ENCODE measurements at regions not wholly inside any gene's neighbourhood (a gene's known extent, or its start where the extent isn't known, plus 50 kb on each side); places are given as distances from the start of the nearest gene placed in this dataset.

DNA sequence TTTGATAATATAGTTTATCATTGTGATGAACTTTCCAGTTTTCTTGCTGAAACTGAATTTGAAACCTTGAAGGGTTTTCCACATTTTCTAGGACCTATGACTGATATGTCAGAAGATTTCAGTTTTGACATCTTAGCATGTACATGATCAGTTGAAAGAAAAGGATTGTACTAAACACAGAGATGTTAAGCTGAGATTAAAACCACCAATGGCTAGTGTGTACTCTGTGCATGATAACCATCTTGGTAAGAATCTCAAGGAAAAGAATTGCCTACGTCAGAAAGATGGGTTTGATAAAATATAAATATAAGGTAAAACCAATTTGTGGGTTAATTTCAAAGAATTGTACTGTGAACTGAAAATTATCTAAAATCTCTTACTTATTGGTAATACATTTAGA is 776.4 kb downstream of the GATA3 start:
- Histone ChIP-seq H3K79me2 (ENCODE audit: control insufficient read depth, insufficient read depth, low read length) (no peaks in the 10 kb centered on the region), H3K4me3 (replicated peaks in 1 of 3; ENCODE audit: insufficient read depth in 1 of 3, low read depth in 1 of 3, low read length in 3 of 3) (no peak overlapping the region), H3K27me3 (ENCODE audit: control insufficient read depth in 2 of 2, insufficient read depth in 2 of 2, low read length in 2 of 2) (no peaks in the 10 kb centered on the region), H3K9me3 (replicated peaks; ENCODE audit: control insufficient read depth, insufficient read depth, low read length) (no peaks in the 10 kb centered on the region), H3K36me3 (ENCODE audit: control insufficient read depth in 2 of 2, extremely low read depth in 1 of 2, insufficient read depth in 2 of 2, low read length in 2 of 2) (no peaks in the 10 kb centered on the region), H3K4me2 (ENCODE audit: insufficient read depth, low read length) (no peak overlapping the region), H2AFZ (ENCODE audit: low read depth, low read length) (no peak overlapping the region), H3K27ac (ENCODE audit: insufficient read depth, low read depth, low read length) (no peak overlapping the region), H3K9me1 (replicated peaks; ENCODE audit: control insufficient read depth, extremely low read depth, insufficient read depth, low read length) (no peaks in the 10 kb centered on the region), H4K20me1 (replicated peaks; ENCODE audit: control insufficient read depth, extremely low read depth, insufficient read depth, low read length) (no peaks in the 10 kb centered on the region), H3K9ac (replicated peaks; ENCODE audit: extremely low read depth, insufficient read depth, low read length) (no peak overlapping the region), H3K4me1 (ENCODE audit: control insufficient read depth, extremely low read depth, insufficient read depth, low read length) (no peaks in the 10 kb centered on the region)
- intact Hi-C loops (cut with micrococcal nuclease) (no loop called here), dilution Hi-C loops (cut with MboI; ENCODE audit: extremely low pct_ligation_motif_present, low sequenced_read_pairs) (no loop called here)
- DNase-seq (ENCODE audit: low read depth, low spot score): no peak
- ChIA-PET POLR2A (no interaction called here), CTCF (no interaction called here)
- BruUV-seq (replicated peaks): no TSS peak
- TF ChIP-seq POLR2AphosphoS5 (IDR thresholded peaks at IDR 0.05; ENCODE audit: insufficient read depth, low read depth, low read length) (no peak), FOS (IDR thresholded peaks at IDR 0.05; ENCODE audit: borderline replicate concordance, insufficient read depth, low read length) (no peak), GATA2 (IDR thresholded peaks at IDR 0.05; ENCODE audit: insufficient read depth, insufficient read length, low read depth, low read length) (no peak)
- TF ChIP-seq, protein P1, sequence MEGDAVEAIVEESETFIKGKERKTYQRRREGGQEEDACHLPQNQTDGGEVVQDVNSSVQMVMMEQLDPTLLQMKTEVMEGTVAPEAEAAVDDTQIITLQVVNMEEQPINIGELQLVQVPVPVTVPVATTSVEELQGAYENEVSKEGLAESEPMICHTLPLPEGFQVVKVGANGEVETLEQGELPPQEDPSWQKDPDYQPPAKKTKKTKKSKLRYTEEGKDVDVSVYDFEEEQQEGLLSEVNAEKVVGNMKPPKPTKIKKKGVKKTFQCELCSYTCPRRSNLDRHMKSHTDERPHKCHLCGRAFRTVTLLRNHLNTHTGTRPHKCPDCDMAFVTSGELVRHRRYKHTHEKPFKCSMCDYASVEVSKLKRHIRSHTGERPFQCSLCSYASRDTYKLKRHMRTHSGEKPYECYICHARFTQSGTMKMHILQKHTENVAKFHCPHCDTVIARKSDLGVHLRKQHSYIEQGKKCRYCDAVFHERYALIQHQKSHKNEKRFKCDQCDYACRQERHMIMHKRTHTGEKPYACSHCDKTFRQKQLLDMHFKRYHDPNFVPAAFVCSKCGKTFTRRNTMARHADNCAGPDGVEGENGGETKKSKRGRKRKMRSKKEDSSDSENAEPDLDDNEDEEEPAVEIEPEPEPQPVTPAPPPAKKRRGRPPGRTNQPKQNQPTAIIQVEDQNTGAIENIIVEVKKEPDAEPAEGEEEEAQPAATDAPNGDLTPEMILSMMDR (IDR thresholded peaks at IDR 0.05; ENCODE audit: extremely low read depth in 1 of 2, insufficient read depth in 1 of 2, low read depth in 1 of 2, low read length in 2 of 2): no peak
- TF ChIP-seq, protein P2, sequence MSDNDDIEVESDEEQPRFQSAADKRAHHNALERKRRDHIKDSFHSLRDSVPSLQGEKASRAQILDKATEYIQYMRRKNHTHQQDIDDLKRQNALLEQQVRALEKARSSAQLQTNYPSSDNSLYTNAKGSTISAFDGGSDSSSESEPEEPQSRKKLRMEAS (IDR thresholded peaks at IDR 0.05; ENCODE audit: insufficient read depth, insufficient read length): no peak
- FAIRE-seq: no peak

All from endothelial cell of umbilical vein (primary cell).